HCT116 (cell line): ENCODE measurements at regions not wholly inside any gene's neighbourhood (a gene's known extent, or its start where the extent isn't known, plus 50 kb on each side); places are given as distances from the start of the nearest gene placed in this dataset.

Experiments used
- ATAC-seq: fragments of 200-7000 bp; cut with Tn5 transposase; 2 replicates; pipeline ENCODE4 v1.9.1; 2020; ENCODE audit warnings: mild to moderate bottlenecking, moderate library complexity
- BruUV-seq: library from RNA; stranded (reverse); fragments of 400-500 nt; replicated peaks from 2 replicates; lab custom pipeline; 2021; lab: Mats Ljungman, UMichigan
- CTCF ChIA-PET: fragments of 300-600 bp; sonication (Branson Sonifier 250); formaldehyde crosslinking; loops from one replicate; lab custom pipeline; 2021; ENCODE audit warnings: antibody characterized with exemption; lab: Charles Lee
- POLR2A ChIA-PET: fragments of 300-600, 350-600 bp; sonication (Branson Sonifier 250); formaldehyde crosslinking; loops from one replicate; lab custom pipeline; 2021; ENCODE audit warnings: antibody characterized with exemption; lab: Charles Lee
- RAD21 ChIA-PET, 2 experiments: fragments of 300-600 bp; sonication (Branson Sonifier 250); formaldehyde crosslinking; loops; one replicate each; lab custom pipeline; 2023; ENCODE audit warnings: low total read pairs in 2 of 2; ENCODE audit not compliant: uncharacterized antibody in 2 of 2, unreplicated experiment in 2 of 2, low non-redundant PET in 1 of 2; lab: Charles Lee
- DNase-seq: peaks from one replicate; pipeline ENCODE4 v3.0.0-alpha.2; 2010; ENCODE audit warnings: low read depth, low spot score
- H2AFZ ChIP-seq: fragments of 200-600 bp; shearing (Covaris generic), sonication (generic); 2 replicates; pipeline ENCODE4 v1.6.1; 2017; ENCODE audit warnings: low read depth, mixed run types, mixed read lengths, antibody characterized with exemption, low read length; ENCODE audit not compliant: poor library complexity, severe bottlenecking
- H3K27ac ChIP-seq: 2 replicates; pipeline ENCODE4 v1.5.1; 2012; ENCODE audit warnings: low read depth, low read length
- H3K27me3 ChIP-seq: fragments of 200-600 bp; sonication (generic); 2 replicates; pipeline ENCODE4 v1.6.1; 2016; ENCODE audit warnings: mixed run types, low read length, mixed read lengths; ENCODE audit not compliant: insufficient read depth
- H3K36me3 ChIP-seq, 2 experiments: fragments of 200-500 bp in 1 of 2; fragments of 200-600 bp in 1 of 2; sonication (Bioruptor generic) in 1 of 2; sonication (generic) in 1 of 2; 2 replicates each; pipeline versions ENCODE4 v1.5.1 to v1.6.1; 2014 to 2016; ENCODE audit warnings: low read length in 2 of 2, inconsistent platforms in 1 of 2, mixed read lengths in 1 of 2, mixed run types in 1 of 2; ENCODE audit not compliant: insufficient read depth in 2 of 2, control insufficient read depth in 1 of 2
- H3K4me1 ChIP-seq, 2 experiments: fragments of 200-600 bp in 1 of 2; sonication (generic) in 1 of 2; 2 replicates each; pipeline versions ENCODE4 v1.5.1 to v1.6.1; 2012 to 2017; ENCODE audit warnings: low read length in 2 of 2, inconsistent platforms in 1 of 2, mild to moderate bottlenecking in 1 of 2, mixed read lengths in 1 of 2, mixed run types in 1 of 2, moderate library complexity in 1 of 2; ENCODE audit not compliant: insufficient read depth in 2 of 2, control insufficient read depth in 1 of 2
- H3K4me2 ChIP-seq: fragments of 200-600 bp; sonication (generic); 2 replicates; pipeline ENCODE4 v1.6.1; 2017; ENCODE audit warnings: mixed run types, low read length, mixed read lengths
- H3K4me3 ChIP-seq, 2 experiments: fragments of 200-600 bp in 1 of 2; sonication (generic) in 1 of 2; replicated peaks in 1 of 2; 2 replicates each; pipeline ENCODE4 v1.5.1; 2011 to 2016; ENCODE audit warnings: low read length in 2 of 2, control low read depth in 1 of 2, low read depth in 1 of 2, mild to moderate bottlenecking in 1 of 2, mixed read lengths in 1 of 2, mixed run types in 1 of 2
- H3K79me2 ChIP-seq: fragments of 200-600 bp; sonication (generic); 2 replicates; pipeline ENCODE4 v1.6.1; 2017; ENCODE audit warnings: mild to moderate bottlenecking, mixed run types, low read length, moderate library complexity, mixed read lengths; ENCODE audit not compliant: insufficient read depth
- H3K9ac ChIP-seq: fragments of 200-600 bp; sonication (generic); 2 replicates; pipeline ENCODE4 v1.6.1; 2016; ENCODE audit warnings: low read length, mixed read lengths
- H3K9me2 ChIP-seq: fragments of 200-600 bp; sonication (generic), shearing (Covaris generic); 2 replicates; pipeline ENCODE4 v1.6.1; 2017; ENCODE audit warnings: mixed run types, mild to moderate bottlenecking, moderate library complexity; ENCODE audit not compliant: insufficient read depth
- H3K9me3 ChIP-seq, 2 experiments: fragments of 200-500 bp in 1 of 2; fragments of 200-600 bp in 1 of 2; sonication (Bioruptor generic) in 1 of 2; sonication (generic) in 1 of 2; 2 replicates each; pipeline ENCODE4 v1.6.1; 2014 to 2017; ENCODE audit warnings: low read length in 2 of 2, mixed read lengths in 2 of 2, inconsistent platforms in 1 of 2, low read depth in 1 of 2, mild to moderate bottlenecking in 1 of 2, mixed run types in 1 of 2, moderate library complexity in 1 of 2; ENCODE audit not compliant: control insufficient read depth in 1 of 2, insufficient read depth in 1 of 2
- H4K20me1 ChIP-seq: fragments of 200-600 bp; sonication (generic), shearing (Covaris generic); 2 replicates; pipeline ENCODE4 v1.6.1; 2017; ENCODE audit warnings: mixed run types, mild to moderate bottlenecking, moderate library complexity; ENCODE audit not compliant: insufficient read depth
- CTCF ChIP-seq, 3 experiments: fragments of 200-600 bp in 1 of 3; sonication (generic) in 1 of 3; IDR thresholded peaks in 2 of 3; conservative IDR thresholded peaks in 1 of 3; 2 replicates each; pipeline ENCODE4 v1.5.1; 2012 to 2017; ENCODE audit warnings: low read depth in 2 of 3, low read length in 2 of 3, antibody characterized with exemption in 1 of 3, borderline replicate concordance in 1 of 3, control low read depth in 1 of 3, mild to moderate bottlenecking in 1 of 3, mixed read lengths in 1 of 3, mixed run types in 1 of 3, moderate library complexity in 1 of 3; ENCODE audit not compliant: insufficient read depth in 1 of 3
- ELF1 ChIP-seq: IDR thresholded peaks from 2 replicates; pipeline ENCODE4 v1.6.1; 2012; ENCODE audit warnings: low read depth, borderline replicate concordance
- FOSL1 ChIP-seq: IDR thresholded peaks from 2 replicates; pipeline ENCODE4 v1.6.1; 2012; ENCODE audit warnings: low read depth
- MAX ChIP-seq: IDR thresholded peaks from 2 replicates; pipeline ENCODE4 v1.6.1; 2012
- SP1 ChIP-seq: IDR thresholded peaks from 2 replicates; pipeline ENCODE4 v1.6.1; 2012; ENCODE audit warnings: low read depth
- YY1 ChIP-seq: IDR thresholded peaks from 2 replicates; pipeline ENCODE4 v1.6.1; 2011; ENCODE audit warnings: low read length, low read depth, moderate library complexity, mild to moderate bottlenecking; ENCODE audit not compliant: insufficient replicate concordance; ENCODE audit errors: extremely low read depth
- ZFX ChIP-seq: fragments of 450-650 bp; IDR thresholded peaks from 2 replicates; pipeline ENCODE4 v1.6.1; 2017
- ZNF274 ChIP-seq: fragments of 200-500 bp; sonication (Bioruptor generic); IDR thresholded peaks from 2 replicates; pipeline ENCODE4 v1.6.1; 2014; ENCODE audit warnings: mild to moderate bottlenecking, low read depth, low read length, inconsistent platforms
- intact Hi-C: fragments of 100-400 bp; cut with micrococcal nuclease; formaldehyde crosslinking; loops from 2 replicates; pipeline ENCODE4 v1.10.0; 2022
- TF ChIP-seq, protein P1 (sequence below): IDR thresholded peaks from 2 replicates; pipeline ENCODE4 v1.6.1; 2012; ENCODE audit warnings: low read depth

DNA sequence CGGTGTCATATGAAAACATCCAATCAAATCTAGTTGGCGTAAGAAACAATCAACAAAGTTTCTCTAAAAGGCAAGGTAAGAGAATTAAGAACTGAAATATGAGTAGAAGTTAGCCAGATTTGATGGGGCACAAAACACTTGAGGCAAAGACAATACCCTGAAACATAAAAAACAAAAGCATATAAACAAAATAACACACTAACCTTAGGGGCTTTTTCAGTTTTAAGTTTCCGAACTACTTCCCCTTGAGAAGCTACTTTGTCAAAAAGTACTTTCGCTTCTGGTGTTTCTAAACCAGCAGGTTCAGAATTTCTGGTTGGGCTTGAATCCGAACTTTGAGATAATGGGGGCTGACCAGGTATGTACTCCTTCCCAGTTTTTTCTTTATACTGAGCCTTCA, 57.9 kb downstream of the EPRS1 start:
- no peaks in the 10 kb centered on the region for H3K27me3 ChIP-seq
- H3K9ac ChIP-seq = no peak overlapping the region
- ChIA-PET RAD21 (no interaction called here), CTCF (no interaction called here), POLR2A (no interaction called here)
- no peaks in the 10 kb centered on the region for H3K4me1 ChIP-seq
- intact Hi-C loops = no loop called here
- H3K79me2 ChIP-seq = no peaks in the 10 kb centered on the region
- DNase-seq (no peak), ATAC-seq (no peak)
- no peak overlapping the region for H3K4me3 ChIP-seq
- no TSS peak for BruUV-seq
- H4K20me1 ChIP-seq = no peaks in the 10 kb centered on the region
- H3K4me2 ChIP-seq = no peak overlapping the region
- H2AFZ ChIP-seq = no peak overlapping the region
- no peaks in the 10 kb centered on the region for H3K9me3 ChIP-seq
- no peak for TF ChIP-seq ZFX
- no peak for TF ChIP-seq ZNF274
- no peak for TF ChIP-seq FOSL1
- TF ChIP-seq SP1 = no peak
- no peak for TF ChIP-seq YY1
- no peak for TF ChIP-seq CTCF (IDR thresholded peaks at IDR 0.05 in 2 of 3, conservative IDR thresholded peaks at IDR 0.05 in 1 of 3; ENCODE audit: borderline replicate concordance in 1 of 3, insufficient read depth in 1 of 3, low read depth in 2 of 3, low read length in 2 of 3)
- TF ChIP-seq, all 23 proteins: peak for 0
- Histone ChIP-seq H3K9me2 (no peaks in the 10 kb centered on the region), H3K36me3 (peaks cover 11 to 20% of the 10 kb centered on the region in 2 experiments; a peak in 3 of 4 replicates), H3K27ac (no peak overlapping the region)

DNA sequence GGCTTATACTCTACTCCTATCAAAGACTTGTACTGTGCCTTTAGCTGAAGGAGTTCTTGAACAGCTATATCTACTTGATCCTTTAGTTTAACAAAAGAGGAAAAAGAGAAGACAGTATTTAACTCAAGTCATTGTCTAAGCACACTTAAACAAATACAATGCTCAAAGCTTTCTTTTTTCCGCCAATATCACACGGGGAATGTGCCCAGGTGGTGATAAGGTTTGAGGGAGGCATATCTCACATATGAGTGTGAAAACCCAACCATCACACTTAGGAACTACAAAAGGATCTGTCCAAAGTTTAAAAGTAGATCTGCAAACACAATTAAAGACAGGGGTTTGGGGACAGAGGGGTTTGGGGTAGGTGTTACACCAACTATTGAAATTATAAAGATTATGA, 59.0 kb upstream of the SLC30A10 start:
- RAD21 ChIA-PET = no interaction called here
- no peaks in the 10 kb centered on the region for H4K20me1 ChIP-seq
- H3K4me1 ChIP-seq = no peaks in the 10 kb centered on the region
- H3K9me3 ChIP-seq = no peaks in the 10 kb centered on the region
- ATAC-seq (no peak), DNase-seq (no peak)
- POLR2A ChIA-PET = no interaction called here
- BruUV-seq = no TSS peak
- H3K27ac ChIP-seq = no peak overlapping the region
- intact Hi-C loops = no loop called here
- no peaks in the 10 kb centered on the region for H3K79me2 ChIP-seq
- no peak overlapping the region for H2AFZ ChIP-seq
- no peaks in the 10 kb centered on the region for H3K9me2 ChIP-seq
- CTCF ChIA-PET = interaction anchor here (1.1 kb wide), 1 partner anchor 137 kb away, joined by 3 read pairs; no protein-coding TSS in a partner anchor
- TF ChIP-seq ELF1 (no peak), YY1 (no peak), MAX (no peak), FOSL1 (no peak)
- TF ChIP-seq, protein P1, sequence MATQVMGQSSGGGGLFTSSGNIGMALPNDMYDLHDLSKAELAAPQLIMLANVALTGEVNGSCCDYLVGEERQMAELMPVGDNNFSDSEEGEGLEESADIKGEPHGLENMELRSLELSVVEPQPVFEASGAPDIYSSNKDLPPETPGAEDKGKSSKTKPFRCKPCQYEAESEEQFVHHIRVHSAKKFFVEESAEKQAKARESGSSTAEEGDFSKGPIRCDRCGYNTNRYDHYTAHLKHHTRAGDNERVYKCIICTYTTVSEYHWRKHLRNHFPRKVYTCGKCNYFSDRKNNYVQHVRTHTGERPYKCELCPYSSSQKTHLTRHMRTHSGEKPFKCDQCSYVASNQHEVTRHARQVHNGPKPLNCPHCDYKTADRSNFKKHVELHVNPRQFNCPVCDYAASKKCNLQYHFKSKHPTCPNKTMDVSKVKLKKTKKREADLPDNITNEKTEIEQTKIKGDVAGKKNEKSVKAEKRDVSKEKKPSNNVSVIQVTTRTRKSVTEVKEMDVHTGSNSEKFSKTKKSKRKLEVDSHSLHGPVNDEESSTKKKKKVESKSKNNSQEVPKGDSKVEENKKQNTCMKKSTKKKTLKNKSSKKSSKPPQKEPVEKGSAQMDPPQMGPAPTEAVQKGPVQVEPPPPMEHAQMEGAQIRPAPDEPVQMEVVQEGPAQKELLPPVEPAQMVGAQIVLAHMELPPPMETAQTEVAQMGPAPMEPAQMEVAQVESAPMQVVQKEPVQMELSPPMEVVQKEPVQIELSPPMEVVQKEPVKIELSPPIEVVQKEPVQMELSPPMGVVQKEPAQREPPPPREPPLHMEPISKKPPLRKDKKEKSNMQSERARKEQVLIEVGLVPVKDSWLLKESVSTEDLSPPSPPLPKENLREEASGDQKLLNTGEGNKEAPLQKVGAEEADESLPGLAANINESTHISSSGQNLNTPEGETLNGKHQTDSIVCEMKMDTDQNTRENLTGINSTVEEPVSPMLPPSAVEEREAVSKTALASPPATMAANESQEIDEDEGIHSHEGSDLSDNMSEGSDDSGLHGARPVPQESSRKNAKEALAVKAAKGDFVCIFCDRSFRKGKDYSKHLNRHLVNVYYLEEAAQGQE = no peak
- TF ChIP-seq, all 23 proteins: peak for 0
- no peak overlapping the region for H3K9ac ChIP-seq
- H3K4me2 ChIP-seq = no peak overlapping the region
- H3K27me3 ChIP-seq = no peaks in the 10 kb centered on the region
- H3K36me3 ChIP-seq = peaks cover 13 to 20% of the 10 kb centered on the region in 2 experiments; a peak in 3 of 4 replicates
- H3K4me3 ChIP-seq = no peak overlapping the region
